ENCODE measurements at regions not wholly inside any gene's neighbourhood (a gene's known extent, or its start where the extent isn't known, plus 50 kb on each side); places are given as distances from the start of the nearest gene placed in this dataset.

DNA sequence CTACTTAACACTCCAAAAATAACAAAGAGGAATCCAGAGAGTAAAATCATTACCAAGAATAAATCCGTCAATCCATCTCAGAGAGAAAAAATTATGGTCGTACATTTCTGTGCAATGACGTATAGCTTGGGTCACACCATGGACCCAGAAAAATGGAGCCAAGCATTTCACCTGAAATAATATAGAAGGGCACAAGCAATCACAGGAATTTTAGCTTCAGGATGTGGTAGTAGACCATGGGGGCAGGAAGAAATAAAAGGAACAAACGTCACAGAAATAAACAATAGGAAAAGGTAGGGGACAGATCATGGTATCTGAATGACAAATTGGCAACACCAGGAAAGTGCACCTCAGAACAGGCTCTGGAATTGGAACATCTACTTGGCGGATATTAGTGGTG lies 231.0 kb downstream of the PLK2 start:
- TF ChIP-seq, protein P1, sequence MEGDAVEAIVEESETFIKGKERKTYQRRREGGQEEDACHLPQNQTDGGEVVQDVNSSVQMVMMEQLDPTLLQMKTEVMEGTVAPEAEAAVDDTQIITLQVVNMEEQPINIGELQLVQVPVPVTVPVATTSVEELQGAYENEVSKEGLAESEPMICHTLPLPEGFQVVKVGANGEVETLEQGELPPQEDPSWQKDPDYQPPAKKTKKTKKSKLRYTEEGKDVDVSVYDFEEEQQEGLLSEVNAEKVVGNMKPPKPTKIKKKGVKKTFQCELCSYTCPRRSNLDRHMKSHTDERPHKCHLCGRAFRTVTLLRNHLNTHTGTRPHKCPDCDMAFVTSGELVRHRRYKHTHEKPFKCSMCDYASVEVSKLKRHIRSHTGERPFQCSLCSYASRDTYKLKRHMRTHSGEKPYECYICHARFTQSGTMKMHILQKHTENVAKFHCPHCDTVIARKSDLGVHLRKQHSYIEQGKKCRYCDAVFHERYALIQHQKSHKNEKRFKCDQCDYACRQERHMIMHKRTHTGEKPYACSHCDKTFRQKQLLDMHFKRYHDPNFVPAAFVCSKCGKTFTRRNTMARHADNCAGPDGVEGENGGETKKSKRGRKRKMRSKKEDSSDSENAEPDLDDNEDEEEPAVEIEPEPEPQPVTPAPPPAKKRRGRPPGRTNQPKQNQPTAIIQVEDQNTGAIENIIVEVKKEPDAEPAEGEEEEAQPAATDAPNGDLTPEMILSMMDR (IDR thresholded peaks at IDR 0.05), result no peak
- TF ChIP-seq POLR2AphosphoS5 (IDR thresholded peaks at IDR 0.05) (no peak), POLR2A (IDR thresholded peaks at IDR 0.05) (no peak)
- H3K4me1 ChIP-seq (replicated peaks), result no peaks in the 10 kb centered on the region
- intact Hi-C loops (cut with DNase I), result no loop called here

DNA sequence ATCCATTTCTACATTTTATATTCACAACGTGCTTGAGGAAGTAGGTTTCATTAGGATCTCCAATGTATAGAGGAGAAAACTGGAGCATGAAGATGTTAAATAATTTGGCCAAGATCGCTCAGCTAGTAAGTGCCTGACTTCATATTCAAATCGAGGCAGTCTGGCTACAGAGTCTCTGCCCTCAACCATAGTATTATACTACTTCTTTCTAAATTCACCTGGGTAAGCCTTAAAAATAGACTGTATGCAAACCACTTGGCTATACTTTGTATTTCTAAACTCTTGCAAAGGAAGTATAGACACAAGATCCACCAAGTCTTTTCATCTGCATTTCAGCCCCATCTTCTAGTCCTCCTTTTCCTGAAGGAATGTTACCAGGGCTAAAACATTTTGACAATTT lies 232.0 kb downstream of the PLK2 start:
- intact Hi-C loops (cut with DNase I), result no loop called here
- Histone ChIP-seq H3K27me3 (replicated peaks; ENCODE audit: insufficient read depth) (no peaks in the 10 kb centered on the region), H3K27ac (no peak overlapping the region), H3K4me3 (no peak overlapping the region), H3K9me3 (no peaks in the 10 kb centered on the region), H3K4me1 (replicated peaks) (no peaks in the 10 kb centered on the region), H3K36me3 (no peaks in the 10 kb centered on the region)
- TF ChIP-seq, protein P1 (IDR thresholded peaks at IDR 0.05), result no peak
- no peak for TF ChIP-seq POLR2A (IDR thresholded peaks at IDR 0.05)
- DNase-seq (ENCODE audit: low spot score), result no peak
- WGBS, result 89% methylated on average over 3 of the region's 3 CpGs

More for the DNA sequence above, 231.0 kb downstream of the PLK2 start:
- no peak for DNase-seq (ENCODE audit: low spot score)
- Histone ChIP-seq H3K27ac (no peak overlapping the region), H3K9me3 (no peaks in the 10 kb centered on the region), H3K27me3 (replicated peaks; ENCODE audit: insufficient read depth) (no peaks in the 10 kb centered on the region), H3K36me3 (no peaks in the 10 kb centered on the region), H3K4me3 (no peak overlapping the region)
- 92% methylated on average over 5 of the region's 5 CpGs for WGBS

DNA sequence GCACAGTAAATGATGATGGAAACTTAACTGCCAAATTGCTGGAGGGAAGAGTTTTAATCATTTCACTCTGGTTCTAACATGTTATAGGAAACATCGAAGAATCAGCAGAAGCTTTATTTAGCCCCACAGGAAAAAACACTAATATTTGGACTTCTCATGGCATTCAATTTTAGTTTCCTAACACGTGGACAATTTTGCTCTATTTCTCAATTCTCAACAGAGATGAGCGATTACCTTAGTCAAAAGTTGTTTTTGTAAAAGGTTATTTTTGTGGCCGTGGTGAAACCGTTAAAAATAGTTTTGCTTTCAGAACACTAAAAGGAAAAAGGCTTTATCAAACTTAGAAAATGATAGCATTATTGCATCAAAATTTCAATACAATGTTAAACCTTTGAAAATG lies 235.2 kb downstream of the PLK2 start:
- H3K27ac ChIP-seq, result no peak overlapping the region
- no peaks in the 10 kb centered on the region for H3K4me1 ChIP-seq (replicated peaks)
- H3K36me3 ChIP-seq, result no peaks in the 10 kb centered on the region
- 45% methylated on average over 5 of the region's 5 CpGs for WGBS
- TF ChIP-seq, protein P1 (IDR thresholded peaks at IDR 0.05), result no peak
- TF ChIP-seq POLR2AphosphoS5 (IDR thresholded peaks at IDR 0.05) (no peak), POLR2A (IDR thresholded peaks at IDR 0.05) (no peak)
- H3K9me3 ChIP-seq, result no peaks in the 10 kb centered on the region
- H3K4me3 ChIP-seq, result no peak overlapping the region
- no peaks in the 10 kb centered on the region for H3K27me3 ChIP-seq (replicated peaks; ENCODE audit: insufficient read depth)
- intact Hi-C loops (cut with DNase I), result no loop called here
- no peak for DNase-seq (ENCODE audit: low spot score)

DNA sequence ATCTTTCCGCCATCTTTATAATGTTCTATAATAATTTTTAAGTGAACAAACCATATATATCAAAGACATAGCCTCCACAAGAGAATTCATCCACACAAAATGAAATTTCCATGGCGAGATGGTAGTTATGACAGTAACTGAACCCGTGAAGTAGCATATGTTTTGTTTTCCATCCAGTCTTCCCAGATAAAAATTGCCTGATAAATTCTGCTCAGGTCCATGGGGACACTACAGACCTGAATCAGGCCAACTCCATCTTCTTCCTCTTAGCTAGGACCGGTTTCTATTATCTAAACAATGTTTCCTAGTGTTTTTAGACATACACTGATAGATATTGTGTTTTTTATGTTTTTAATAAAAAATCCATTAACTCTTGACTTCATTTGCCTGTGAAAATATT lies 235.7 kb downstream of the PLK2 start:
- no peak for TF ChIP-seq POLR2AphosphoS5 (IDR thresholded peaks at IDR 0.05)
- TF ChIP-seq POLR2A (IDR thresholded peaks at IDR 0.05), result no peak
- TF ChIP-seq, protein P1 (IDR thresholded peaks at IDR 0.05), result no peak
- intact Hi-C loops (cut with DNase I), result no loop called here
- no peak overlapping the region for H3K27ac ChIP-seq
- 72% methylated on average over 4 of the region's 4 CpGs for WGBS
- H3K9me3 ChIP-seq, result no peaks in the 10 kb centered on the region
- no peaks in the 10 kb centered on the region for H3K36me3 ChIP-seq
- DNase-seq (ENCODE audit: low spot score), result no peak
- no peaks in the 10 kb centered on the region for H3K4me1 ChIP-seq (replicated peaks)
- H3K4me3 ChIP-seq, result no peak overlapping the region
- no peaks in the 10 kb centered on the region for H3K27me3 ChIP-seq (replicated peaks; ENCODE audit: insufficient read depth)

DNA sequence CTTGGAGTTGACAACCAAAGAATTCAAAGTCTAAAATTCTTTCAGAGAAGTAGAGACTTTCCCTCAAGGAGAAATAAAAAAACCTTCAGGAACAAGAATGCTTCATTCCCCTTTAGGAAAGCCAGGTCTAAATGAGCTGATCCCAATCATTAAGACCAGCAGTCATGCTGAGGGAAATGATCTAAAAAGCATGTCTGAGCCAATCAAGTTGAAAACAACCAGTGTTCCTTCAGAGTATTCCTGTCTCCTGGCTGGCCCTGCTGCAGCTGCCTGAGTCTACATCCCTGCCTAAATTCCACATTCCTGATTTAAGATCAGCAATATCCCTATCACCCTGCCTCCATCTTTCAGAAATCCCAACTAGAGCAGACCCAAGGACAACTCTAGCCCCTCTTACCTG lies 244.5 kb downstream of the PLK2 start:
- TF ChIP-seq, protein P1 (IDR thresholded peaks at IDR 0.05), result no peak
- TF ChIP-seq POLR2AphosphoS5 (IDR thresholded peaks at IDR 0.05) (no peak), POLR2A (IDR thresholded peaks at IDR 0.05) (no peak)
- intact Hi-C loops (cut with DNase I), result no loop called here

More for the DNA sequence above, 244.5 kb downstream of the PLK2 start:
- Histone ChIP-seq H3K27ac (no peak overlapping the region), H3K9me3 (no peaks in the 10 kb centered on the region), H3K4me3 (no peak overlapping the region), H3K4me1 (replicated peaks) (no peaks in the 10 kb centered on the region), H3K36me3 (no peaks in the 10 kb centered on the region), H3K27me3 (replicated peaks; ENCODE audit: insufficient read depth) (no peaks in the 10 kb centered on the region)
- DNase-seq (ENCODE audit: low spot score), result no peak
